Keratinocyte (primary cell): ENCODE measurements at regions not wholly inside any gene's neighbourhood (a gene's known extent, or its start where the extent isn't known, plus 50 kb on each side); places are given as distances from the start of the nearest gene placed in this dataset.

ENCODE experiments used
- DNase-seq: peaks from one replicate; pipeline ENCODE4 v3.0.0-alpha.2; 2011; ENCODE audit warnings: low read depth, missing footprints, low spot score
- FAIRE-seq: peaks from 2 replicates; lab custom pipeline; 2011; peaks lifted over from hg19 to GRCh38; lab: Jason Lieb, UNC
- H2AFZ ChIP-seq: 2 replicates; pipeline ENCODE4 v1.6.0; 2012; ENCODE audit warnings: low read length, control low read depth, inconsistent platforms; ENCODE audit not compliant: control insufficient read depth
- H3K27ac ChIP-seq: 2 replicates; pipeline ENCODE4 v1.5.1; 2011; ENCODE audit warnings: low read length; ENCODE audit not compliant: control insufficient read depth, insufficient read depth
- H3K27me3 ChIP-seq: 3 replicates; pipeline ENCODE4 v1.6.0; 2011; ENCODE audit warnings: low read length; ENCODE audit not compliant: control insufficient read depth, insufficient read depth; ENCODE audit errors: extremely low read depth
- H3K36me3 ChIP-seq, 2 experiments: 2 replicates in 1 of 2; 3 replicates in 1 of 2; pipeline ENCODE4 v1.5.1; 2011; ENCODE audit warnings: low read length in 2 of 2, mild to moderate bottlenecking in 1 of 2; ENCODE audit not compliant: control insufficient read depth in 2 of 2, insufficient read depth in 2 of 2; ENCODE audit errors: extremely low read depth in 1 of 2
- H3K4me1 ChIP-seq: 3 replicates; pipeline ENCODE4 v1.5.1; 2011; ENCODE audit warnings: low read length; ENCODE audit not compliant: control insufficient read depth, insufficient read depth; ENCODE audit errors: extremely low read depth
- H3K4me2 ChIP-seq: 3 replicates; pipeline ENCODE4 v1.6.0; 2011; ENCODE audit warnings: low read depth, low read length; ENCODE audit not compliant: control insufficient read depth, insufficient read depth; ENCODE audit errors: extremely low read depth
- H3K4me3 ChIP-seq, 3 experiments: fragments of 200-600 bp in 1 of 3; sonication (generic) in 1 of 3; 2 replicates in 2 of 3; 3 replicates in 1 of 3; pipeline ENCODE4 v1.5.1; 2011 to 2016; ENCODE audit warnings: low read length in 3 of 3, mild to moderate bottlenecking in 3 of 3, control low read depth in 2 of 3, inconsistent platforms in 1 of 3, low read depth in 1 of 3, mixed read lengths in 1 of 3, mixed run types in 1 of 3, moderate library complexity in 1 of 3; ENCODE audit not compliant: control insufficient read depth in 2 of 3, insufficient read depth in 2 of 3; ENCODE audit errors: extremely low read depth in 1 of 3
- H3K79me2 ChIP-seq: 2 replicates; pipeline ENCODE4 v1.6.0; 2012; ENCODE audit warnings: low read length; ENCODE audit not compliant: control insufficient read depth, insufficient read depth
- H3K9ac ChIP-seq: 3 replicates; pipeline ENCODE4 v1.6.0; 2011; ENCODE audit warnings: low read length; ENCODE audit not compliant: control insufficient read depth, insufficient read depth; ENCODE audit errors: extremely low read depth
- H3K9me1 ChIP-seq: 3 replicates; pipeline ENCODE4 v1.6.0; 2011; ENCODE audit warnings: low read length; ENCODE audit not compliant: control insufficient read depth, insufficient read depth; ENCODE audit errors: extremely low read depth
- H3K9me3 ChIP-seq: 2 replicates; pipeline ENCODE4 v1.5.1; 2012; ENCODE audit warnings: low read depth, low read length; ENCODE audit not compliant: control insufficient read depth
- H4K20me1 ChIP-seq: 3 replicates; pipeline ENCODE4 v1.6.0; 2011; ENCODE audit warnings: low read length; ENCODE audit not compliant: control insufficient read depth, insufficient read depth; ENCODE audit errors: extremely low read depth
- CTCF ChIP-seq, 3 experiments: IDR thresholded peaks in 1 of 3; conservative IDR thresholded peaks in 1 of 3; optimal IDR thresholded peaks in 1 of 3; 2 replicates in 2 of 3; 3 replicates in 1 of 3; pipeline versions ENCODE3 to v1.5.1; 2011; ENCODE audit warnings: low read length in 3 of 3, mild to moderate bottlenecking in 3 of 3, moderate library complexity in 2 of 3, control low read depth in 1 of 3, inconsistent platforms in 1 of 3; ENCODE audit not compliant: insufficient read depth in 2 of 3; ENCODE audit errors: extremely low read depth in 1 of 3
- EZH2 ChIP-seq: IDR thresholded peaks from one replicate; pipeline ENCODE4 v1.6.1; 2012; ENCODE audit warnings: inconsistent platforms, mild to moderate bottlenecking, low read length, moderate library complexity
- dilution Hi-C: fragments of 300-500 bp; cut with MboI; formaldehyde crosslinking; loops from one replicate; pipeline ENCODE4 v1.7.0; 2020; ENCODE audit warnings: low sequenced_read_pairs; ENCODE audit not compliant: extremely low pct_ligation_motif_present

- Histone ChIP-seq H3K4me1 (no peaks in the 10 kb centered on the region), H3K27ac (no peak overlapping the region), H2AFZ (no peak overlapping the region), H3K4me3 (no peak overlapping the region), H3K9me3 (no peaks in the 10 kb centered on the region), H3K9ac (no peak overlapping the region), H3K4me2 (no peak overlapping the region), H3K9me1 (no peaks in the 10 kb centered on the region), H3K27me3 (no peaks in the 10 kb centered on the region), H3K79me2 (no peaks in the 10 kb centered on the region), H3K36me3 (no peaks in the 10 kb centered on the region), H4K20me1 (no peaks in the 10 kb centered on the region)
- no peak for TF ChIP-seq CTCF (optimal IDR thresholded peaks at IDR 0.05 in 1 of 3, IDR thresholded peaks at IDR 0.05 in 1 of 3, conservative IDR thresholded peaks at IDR 0.05 in 1 of 3; ENCODE audit: extremely low read depth in 1 of 3, insufficient read depth in 2 of 3, low read length in 3 of 3)
- TF ChIP-seq EZH2 = no peak
- dilution Hi-C loops = no loop called here
- FAIRE-seq (no peak), DNase-seq (no peak)
Observed at GRCh38 chr16:13835387-13835786, 84.6 kb upstream of the ERCC4 start.

- dilution Hi-C loops = no loop called here
- no peaks in the 10 kb centered on the region for H4K20me1 ChIP-seq
- no peaks in the 10 kb centered on the region for H3K27me3 ChIP-seq
- H3K9me3 ChIP-seq = no peaks in the 10 kb centered on the region
- H3K36me3 ChIP-seq = no peaks in the 10 kb centered on the region
- H2AFZ ChIP-seq = no peak overlapping the region
- H3K4me1 ChIP-seq = no peaks in the 10 kb centered on the region
- H3K79me2 ChIP-seq = no peaks in the 10 kb centered on the region
- H3K9me1 ChIP-seq = no peaks in the 10 kb centered on the region
- H3K27ac ChIP-seq = no peak overlapping the region
- H3K9ac ChIP-seq = no peak overlapping the region
- no peak overlapping the region for H3K4me3 ChIP-seq
- no peak overlapping the region for H3K4me2 ChIP-seq
- FAIRE-seq = no peak
- TF ChIP-seq EZH2 = no peak
- no peak for DNase-seq
Observed at GRCh38 chr16:13835935-13836730, 83.8 kb upstream of the ERCC4 start.
